HG03442 (cell line): ENCODE measurements at regions not wholly inside any gene's neighbourhood (a gene's known extent, or its start where the extent isn't known, plus 50 kb on each side); places are given as distances from the start of the nearest gene placed in this dataset.

ENCODE experiments used
- ATAC-seq: cut with Tn5 transposase; IDR thresholded peaks from one replicate; pipeline ENCODE4 v1.9.1; 2021; ENCODE audit warnings: mild to moderate bottlenecking, moderate library complexity; ENCODE audit not compliant: unreplicated experiment

DNA sequence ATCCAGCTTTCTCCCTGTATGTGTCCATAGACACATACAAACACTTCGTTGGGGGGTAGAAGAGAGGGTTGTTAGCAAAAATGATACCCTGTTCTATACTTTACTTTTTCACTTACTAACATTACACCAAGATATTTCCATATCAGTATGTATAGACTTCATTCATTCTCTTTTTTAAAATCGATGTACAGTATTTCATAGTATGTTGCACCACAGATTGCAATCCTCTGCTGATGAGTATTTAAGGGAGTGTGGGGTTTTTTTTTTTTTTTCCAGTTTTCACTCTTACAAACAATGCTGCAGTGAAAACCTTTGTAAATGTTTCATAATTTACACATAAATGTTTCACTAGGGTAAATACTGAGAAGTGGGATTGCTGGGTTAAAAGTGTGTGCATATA, 402.3 kb downstream of the LRATD1 start:
- ATAC-seq, result no peak

DNA sequence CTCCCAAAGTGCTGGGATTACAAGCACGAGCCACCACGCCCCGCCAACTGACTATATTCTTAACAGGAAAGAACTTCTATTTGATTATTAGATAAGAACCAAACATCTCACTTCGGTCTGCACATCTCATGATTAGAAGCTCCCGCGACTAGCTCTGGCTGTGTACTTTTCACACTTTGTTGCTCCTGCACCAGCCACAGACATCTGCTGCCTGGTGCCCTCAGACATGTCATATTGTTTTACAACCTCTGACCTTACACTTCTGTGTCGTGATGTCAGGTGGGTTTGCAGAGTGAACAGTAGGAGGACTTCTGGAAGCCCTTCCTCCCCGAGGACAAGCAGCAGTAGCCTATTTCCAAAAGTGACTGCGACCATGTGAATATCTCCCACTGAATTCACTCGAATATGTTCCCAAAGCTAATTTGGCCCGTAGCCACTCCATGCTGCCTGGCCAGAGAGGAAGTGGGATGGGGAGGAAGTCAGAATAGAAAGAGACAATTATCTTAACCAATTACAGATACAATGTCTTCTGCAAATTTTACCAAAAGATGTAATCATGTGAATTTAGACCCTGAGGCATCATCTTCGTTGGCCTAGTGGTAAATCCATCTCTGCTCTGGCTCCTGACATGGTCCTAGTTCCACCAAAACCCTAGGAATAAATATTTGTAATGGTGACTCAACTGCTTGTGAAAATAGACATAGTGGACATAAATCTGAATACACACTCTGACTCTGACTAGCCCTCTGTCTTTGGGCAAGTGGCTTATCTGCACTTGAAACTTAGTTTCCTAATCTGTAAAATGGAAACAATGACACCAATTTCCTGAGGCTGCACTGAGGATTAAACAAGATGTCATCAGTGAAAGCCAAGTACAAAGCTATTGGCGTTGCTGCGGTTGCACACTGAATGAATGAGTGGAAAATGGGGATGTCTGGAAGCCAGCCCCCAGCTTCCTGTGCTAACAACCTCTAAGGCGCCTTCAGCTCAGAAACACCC, 406.1 kb downstream of the LRATD1 start:
- ATAC-seq, result no peak

DNA sequence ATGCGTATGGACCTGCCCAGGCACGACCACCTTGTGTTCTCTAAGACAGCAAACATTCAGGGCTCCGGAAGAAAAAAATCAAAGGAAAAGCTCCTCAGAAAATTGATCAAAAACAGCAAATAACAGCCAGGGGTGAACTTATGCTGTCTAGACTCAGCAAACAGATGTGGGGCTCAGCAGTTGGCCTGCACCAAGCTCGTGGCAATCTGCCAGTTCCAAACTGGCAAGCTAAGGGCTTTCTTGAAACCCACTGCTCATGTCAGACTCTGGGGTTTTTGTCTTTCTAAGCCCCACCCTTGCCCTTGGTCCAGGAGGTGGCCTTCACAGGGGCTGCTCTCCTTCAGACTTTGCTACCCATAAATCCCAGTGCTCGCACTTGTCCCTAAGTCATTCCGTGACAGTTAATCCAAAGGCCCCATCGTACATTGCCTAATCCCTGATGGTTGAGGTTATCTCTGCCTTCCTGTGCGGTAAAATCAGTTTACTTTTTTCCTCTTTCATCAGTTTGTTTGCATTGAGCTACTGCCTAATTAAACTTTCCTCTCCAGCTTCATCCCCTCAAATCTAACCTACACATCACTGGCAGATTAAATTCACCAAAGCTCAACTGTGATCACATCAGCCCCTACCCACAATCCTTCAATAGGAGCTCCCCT, 408.0 kb downstream of the LRATD1 start:
- no peak for ATAC-seq

DNA sequence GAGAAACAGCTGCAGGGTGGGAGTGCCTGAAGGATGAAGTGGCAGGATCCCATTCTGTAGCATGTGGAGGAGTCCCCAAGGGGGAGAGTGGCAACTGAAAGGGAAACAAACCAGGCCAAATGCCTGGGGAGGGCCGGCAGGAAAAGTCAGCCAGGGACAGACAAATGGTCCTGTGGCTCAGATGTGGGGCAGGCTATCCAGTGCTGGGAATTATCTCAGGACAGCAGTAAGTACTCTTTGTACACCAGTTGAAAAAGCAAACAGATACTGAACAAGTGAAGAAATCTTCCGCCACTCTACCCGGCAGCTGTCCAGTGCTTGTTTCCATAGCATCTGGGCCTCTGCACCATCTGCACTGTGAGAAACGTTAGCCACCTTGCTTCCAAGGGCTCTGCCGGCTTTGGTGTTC, 408.9 kb downstream of the LRATD1 start:
- ATAC-seq, result no peak

DNA sequence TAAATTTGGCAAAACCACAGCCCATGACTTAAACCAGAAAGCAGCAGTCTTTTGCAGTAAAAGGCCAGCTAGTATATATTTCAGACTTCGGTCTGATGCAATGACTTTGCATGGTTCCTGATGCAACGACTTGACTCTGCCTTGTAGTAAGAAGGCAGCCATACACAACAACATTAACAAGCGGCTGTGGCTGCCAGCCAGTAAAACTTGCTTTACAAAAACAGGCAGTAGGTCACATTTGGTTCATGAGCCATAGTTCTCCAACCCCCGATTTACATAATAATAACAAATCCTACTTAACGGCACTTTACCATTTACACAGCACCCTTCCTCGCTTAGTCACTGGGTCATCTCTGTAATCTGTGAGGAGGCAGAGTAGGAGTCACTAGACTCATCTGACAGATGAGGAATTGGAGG, 410.3 kb downstream of the LRATD1 start:
- no peak for ATAC-seq

DNA sequence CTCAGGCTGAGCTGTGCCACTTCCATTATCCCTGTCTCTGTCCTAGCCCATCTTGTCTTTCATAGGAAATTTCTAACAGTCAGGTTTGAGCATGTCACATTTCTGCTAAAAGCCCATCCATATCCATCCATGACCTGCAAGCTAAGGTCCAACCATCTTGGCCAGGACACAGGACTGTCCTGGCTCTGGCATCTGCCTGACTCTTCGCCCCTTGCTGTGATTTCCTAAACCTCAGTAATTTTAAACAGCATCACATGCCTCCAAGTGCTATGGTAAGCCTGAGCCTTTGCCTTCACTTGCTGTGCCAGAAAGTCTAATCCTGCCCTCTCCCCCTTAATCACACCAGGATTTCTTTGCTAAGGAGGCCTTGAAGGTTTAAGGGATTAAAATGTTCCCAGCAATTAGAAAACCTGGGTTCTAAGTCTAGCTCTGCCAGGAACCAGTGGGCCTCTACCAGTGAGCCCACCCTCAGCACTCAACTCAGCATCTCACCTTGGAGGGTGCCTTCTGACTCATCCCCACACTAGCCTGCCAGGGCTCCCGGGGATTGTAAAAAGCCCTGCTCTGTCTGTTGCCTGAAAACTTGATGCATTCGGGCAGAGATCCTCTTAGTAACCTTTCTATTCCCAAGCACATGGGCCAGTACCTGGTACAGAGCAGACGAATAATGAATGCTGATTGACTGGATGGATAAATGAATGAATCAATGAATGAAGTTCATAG, 411.0 kb downstream of the LRATD1 start:
- no peak for ATAC-seq

DNA sequence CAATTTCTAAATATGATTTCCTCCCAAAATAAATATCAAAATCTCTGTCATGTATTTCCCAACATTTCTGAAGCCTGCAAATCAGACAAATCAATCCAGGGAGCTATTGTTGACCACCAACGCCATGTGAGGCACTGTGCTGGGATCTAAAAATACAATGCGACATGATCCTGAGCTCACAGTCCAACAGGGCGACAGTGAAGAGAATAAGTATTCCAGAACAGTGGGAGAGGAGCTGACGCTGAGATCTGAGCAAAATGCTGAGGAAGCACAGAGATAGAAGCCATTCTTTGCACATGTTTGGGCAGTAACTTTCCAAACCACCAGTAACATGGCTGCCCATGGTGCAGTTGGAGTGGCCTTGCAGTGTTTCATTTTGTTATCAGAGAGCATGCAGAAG, 412.5 kb downstream of the LRATD1 start:
- no peak for ATAC-seq

DNA sequence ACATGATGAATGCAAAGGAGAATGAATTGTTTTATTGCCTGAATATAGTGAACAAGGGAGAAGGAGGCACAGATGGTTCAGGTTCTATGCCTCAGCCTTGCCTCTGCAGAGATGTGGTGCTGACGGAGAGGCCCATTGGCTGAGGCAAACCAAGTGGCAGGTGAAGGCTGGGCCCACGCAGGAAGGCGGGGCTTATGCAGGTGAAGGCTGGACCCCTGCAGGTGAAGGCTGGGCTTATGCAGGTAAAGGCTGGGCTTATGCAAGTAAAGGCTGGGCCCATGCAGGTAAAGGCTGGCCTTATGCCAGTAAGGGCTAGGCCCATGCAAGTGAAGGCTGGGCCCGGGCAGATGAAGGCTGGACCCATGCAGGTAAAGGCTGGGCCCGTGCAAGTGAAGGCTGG, 414.7 kb downstream of the LRATD1 start:
- no peak for ATAC-seq

DNA sequence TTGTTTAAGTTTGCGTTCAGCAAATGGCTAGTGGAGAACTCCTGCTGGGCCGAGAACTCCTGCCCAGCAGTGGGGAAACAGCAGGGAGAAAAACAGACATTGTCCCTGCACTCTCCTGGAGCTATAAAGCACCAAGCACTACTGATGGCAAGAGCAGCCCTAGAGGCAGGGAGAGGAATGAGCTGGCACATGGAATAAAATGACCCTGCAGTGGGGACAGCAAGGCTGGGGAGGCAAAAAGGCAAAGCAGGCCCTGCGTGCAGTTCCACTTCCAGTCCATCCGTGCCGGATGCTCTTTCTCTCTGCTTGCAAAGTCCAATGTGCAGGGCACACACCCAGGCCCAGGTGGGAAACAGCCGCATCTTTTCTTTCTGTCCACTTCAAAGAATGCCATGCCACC, 415.5 kb downstream of the LRATD1 start:
- no peak for ATAC-seq

DNA sequence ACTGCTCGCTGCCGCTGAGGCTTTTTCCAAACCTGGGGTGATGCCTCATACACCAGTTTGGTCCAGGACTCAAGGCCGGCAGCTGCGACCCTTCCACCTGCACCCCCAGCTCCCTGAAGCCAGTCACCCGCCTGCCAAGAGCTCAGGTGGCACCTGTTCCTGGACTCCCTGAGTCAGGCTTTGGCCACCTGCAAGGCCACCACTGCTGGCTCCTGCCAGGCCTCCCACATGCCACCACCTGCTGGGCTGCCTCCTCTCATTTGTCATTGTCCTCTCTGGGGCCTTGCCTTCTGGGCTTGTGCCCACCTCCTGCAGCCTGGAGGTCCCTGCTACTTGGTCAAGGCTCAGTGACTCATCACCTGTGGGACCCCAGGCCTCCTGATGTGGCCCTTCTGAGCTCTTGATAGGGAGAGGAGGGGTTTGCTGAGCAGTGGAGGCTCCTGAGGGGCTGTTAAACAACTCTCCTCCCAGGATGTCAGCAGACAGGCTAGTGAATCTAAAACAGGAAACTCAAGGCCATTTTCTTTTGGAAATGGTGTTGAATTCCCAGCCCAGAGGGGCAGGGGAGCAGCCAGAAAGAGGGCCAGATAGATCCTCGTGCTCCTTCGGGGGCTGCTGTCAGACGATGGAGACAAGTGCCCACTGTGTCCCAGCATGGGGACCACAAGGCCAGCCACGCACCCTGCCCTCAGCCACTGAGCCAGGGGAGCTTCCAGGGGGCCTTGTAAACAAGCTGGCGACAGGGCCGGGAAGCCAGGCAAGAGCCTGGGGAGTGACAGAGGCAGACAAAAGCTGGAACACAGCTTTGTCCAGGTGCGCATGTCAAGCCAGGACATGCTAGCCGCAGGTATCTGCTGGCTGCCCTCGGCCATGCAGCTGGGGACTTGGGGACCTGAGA, 416.8 kb downstream of the LRATD1 start:
- no peak for ATAC-seq

DNA sequence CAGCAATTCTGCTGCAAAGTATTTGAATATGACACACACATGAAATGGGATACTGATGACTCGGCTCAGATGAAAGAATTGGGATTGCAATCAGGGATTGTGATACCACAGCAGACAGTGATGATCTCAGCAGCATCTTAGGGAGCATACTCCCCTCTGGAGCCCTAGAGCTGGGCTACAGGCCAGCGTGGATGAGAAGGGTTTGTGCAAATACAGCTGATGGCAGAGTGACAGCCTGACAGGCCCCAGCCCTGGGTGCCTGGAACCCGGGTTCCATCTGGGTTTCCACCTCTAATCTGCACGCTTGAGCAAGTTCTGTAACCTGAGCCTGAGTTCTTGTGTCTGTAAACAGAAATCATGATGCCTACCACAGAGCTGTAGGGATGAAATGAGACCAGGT, 418.0 kb downstream of the LRATD1 start:
- no peak for ATAC-seq

DNA sequence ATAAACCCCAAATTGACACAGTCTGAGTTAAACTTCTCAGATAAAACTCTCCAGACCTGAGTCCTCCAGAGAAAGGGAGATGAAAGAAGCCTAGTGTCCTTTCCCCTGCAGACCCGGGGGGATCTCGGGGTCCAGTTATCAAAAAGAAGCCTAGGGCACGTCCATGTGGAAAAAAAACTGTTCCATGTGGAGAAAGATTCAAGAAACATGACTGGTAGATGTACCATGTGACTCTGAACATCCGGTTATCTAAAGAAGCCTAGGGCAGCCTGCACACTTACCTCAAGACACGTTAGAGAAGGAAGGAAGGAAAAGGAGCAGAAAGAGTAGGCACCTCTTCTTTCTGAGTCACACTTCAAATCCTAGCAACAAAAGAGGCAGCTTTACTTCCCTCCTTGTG, 421.0 kb downstream of the LRATD1 start:
- no peak for ATAC-seq

DNA sequence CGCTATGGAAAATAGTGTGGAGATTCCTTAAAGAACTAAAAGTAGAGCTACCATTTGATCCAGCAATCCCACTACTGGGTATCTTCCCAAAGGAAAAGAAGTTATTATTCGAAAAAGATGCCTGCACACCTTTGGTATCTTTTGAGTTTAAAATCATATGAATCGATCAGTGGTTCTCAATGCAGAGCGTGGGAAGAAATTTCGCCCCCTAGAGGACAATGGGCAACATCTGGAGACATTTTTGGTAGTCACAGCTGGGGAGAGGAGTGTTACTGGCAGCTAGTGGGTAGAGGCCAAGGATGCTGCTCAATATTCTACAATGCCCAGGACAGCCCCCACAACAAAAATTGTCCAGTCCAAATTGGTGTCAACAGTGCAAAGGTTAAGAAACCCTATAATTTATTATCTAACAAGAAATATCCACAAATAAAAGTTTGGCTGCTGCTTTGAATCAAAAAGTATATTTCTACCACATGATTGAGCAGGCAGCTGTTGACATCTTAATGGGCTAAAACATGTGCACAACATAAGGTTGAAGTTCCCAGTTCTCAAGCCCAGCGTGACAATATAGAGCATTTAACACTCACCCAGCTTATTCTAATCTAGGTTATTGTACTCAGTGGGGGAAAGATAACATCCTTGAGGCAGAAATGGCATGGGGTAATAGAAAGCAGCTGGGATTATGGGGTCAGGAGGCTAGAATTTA, 425.7 kb downstream of the LRATD1 start:
- no peak for ATAC-seq

DNA sequence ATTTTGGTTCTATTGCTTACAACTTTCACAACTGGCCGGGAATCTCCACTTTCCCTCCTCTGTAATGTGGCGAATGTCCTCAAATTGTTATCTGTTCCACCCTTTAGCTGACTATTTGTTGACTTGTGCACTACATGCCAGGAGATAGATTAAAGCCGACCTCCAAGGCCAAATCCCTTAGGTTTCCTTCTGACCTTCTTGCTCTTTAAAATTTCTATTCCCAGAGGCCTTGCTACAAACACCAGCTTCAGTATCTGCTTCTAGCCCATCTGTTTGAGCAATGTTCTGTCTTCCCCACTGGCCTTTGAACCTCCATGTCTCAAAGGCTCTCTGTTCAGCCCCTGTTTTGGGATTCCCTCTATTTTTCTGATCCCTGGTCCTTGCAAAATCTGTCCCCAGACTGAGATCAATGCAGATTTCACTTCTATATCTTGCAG, 426.2 kb downstream of the LRATD1 start:
- ATAC-seq, result no peak

DNA sequence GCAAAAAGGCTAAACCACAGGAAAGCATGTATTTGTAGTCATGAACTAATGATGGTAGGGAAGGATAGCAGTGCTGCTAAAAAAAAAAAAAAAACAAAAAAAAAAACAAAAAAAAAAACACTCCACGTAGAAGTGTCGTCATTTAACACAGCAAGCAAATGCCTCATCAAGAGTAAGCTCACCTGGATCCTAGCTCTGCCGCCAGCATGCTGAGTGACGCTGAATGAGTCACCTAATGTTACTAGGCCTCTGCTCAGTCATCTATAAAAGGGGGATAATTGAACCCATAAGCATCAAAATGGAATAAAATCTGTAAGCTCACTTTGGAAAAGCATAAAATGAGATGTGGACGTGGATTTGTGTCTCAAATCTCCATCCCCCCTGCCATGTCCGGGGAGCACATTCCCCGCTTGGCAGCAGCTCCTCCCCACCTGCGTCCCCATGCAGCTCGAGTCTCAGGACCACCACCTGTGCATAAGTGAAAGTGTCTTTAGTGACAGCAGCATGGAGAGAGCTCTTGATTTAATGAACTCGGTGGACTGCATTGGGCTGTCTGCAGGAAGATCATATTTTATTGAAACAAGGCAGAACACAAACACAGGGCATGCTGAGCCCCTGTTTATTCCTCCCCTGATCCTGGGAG, 427.5 kb downstream of the LRATD1 start:
- no peak for ATAC-seq

DNA sequence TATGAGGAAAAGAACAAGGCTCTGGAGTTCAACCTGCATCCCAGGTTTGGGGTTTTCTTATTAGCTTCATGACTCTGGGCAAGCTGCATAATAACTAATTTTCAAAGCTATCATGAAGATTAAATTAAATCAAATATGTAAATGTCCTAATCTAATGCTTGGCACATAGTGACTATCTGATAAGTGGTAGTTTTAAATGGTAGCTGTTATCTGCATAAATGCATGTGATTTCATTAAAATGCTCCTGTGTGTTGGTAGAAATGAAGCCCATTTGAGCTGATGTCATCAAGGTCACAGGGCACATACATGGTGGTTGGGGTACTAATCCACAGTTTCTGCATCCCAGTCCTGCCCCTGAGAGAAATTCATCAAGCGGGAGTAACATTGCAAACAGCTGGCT, 428.8 kb downstream of the LRATD1 start:
- ATAC-seq, result no peak

DNA sequence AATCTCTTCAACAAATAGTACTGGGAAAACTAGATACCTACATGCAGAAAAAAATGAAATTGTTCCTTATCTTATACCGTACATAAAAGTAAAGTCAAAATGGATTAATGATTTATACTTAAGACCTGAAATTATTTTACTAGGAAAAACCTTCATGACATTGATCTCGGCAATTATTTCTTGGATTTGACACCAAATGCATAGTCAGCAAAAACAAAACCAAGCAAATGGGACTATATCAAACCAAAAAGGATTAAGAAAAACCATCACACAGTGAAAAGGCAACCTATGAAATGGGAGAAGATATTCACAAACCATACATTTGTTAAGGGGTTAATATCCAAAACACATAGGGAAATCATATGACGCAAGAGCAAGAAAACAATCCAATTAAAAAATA, 433.6 kb downstream of the LRATD1 start:
- no peak for ATAC-seq

DNA sequence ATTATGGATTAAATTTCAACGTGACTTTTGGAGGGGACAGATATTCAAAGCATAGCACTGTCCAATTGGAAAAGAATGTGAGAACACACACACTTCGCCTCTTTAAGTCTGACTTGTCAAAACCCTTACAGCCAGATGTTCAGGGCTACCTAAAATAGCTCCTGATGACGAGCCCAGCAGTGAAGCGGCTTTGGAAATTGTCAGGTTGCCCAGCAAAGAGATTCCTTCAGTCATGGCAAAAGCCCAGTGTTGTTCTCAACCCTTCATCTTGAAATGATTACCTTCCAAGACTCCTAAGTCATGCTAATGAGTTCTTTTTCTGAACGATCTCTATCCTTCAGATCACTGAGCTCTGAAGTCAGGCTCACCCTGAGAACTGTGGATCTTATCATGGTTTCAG, 436.6 kb downstream of the LRATD1 start:
- ATAC-seq, result no peak

DNA sequence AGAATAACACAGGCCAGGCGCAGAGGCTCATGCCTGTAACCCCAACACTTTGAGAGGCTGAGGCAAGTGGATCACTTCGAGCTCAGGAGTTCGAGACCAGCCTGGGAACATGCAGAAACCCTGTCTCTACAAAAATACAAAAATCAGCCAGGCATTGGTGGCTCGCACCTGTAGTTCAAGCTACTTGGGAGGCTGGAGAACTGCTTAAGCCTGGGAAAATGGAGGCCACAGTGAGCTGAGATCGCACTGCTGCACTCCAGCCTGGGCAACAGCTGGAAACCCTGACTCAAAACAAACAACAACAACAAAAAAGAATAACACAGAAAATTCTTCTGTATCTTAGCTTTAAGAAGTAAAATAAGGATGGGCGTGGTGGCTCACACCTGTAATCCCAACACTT, 440.3 kb downstream of the LRATD1 start:
- ATAC-seq, result no peak
